H7 (cell line): ENCODE measurements at regions not wholly inside any gene's neighbourhood (a gene's known extent, or its start where the extent isn't known, plus 50 kb on each side); places are given as distances from the start of the nearest gene placed in this dataset.
A peak's percentile ranks its signal among the peaks of the same experiment; 100 is the strongest.

Experiments
- DNase-seq: peaks from one replicate; pipeline ENCODE4 v3.0.0; 2012
- H3K27me3 ChIP-seq: 2 replicates; pipeline ENCODE4 v1.6.0; 2011; ENCODE audit warnings: mild to moderate bottlenecking, low read length; ENCODE audit not compliant: control insufficient read depth, insufficient read depth
- H3K36me3 ChIP-seq: replicated peaks from 2 replicates; pipeline ENCODE4 v1.5.1; 2011; ENCODE audit warnings: low read length; ENCODE audit not compliant: control insufficient read depth, insufficient read depth
- H3K4me3 ChIP-seq: 2 replicates; pipeline ENCODE4 v1.5.1; 2011; ENCODE audit warnings: low read depth, mild to moderate bottlenecking, control low read depth, low read length, moderate library complexity; ENCODE audit not compliant: insufficient read depth

DNA sequence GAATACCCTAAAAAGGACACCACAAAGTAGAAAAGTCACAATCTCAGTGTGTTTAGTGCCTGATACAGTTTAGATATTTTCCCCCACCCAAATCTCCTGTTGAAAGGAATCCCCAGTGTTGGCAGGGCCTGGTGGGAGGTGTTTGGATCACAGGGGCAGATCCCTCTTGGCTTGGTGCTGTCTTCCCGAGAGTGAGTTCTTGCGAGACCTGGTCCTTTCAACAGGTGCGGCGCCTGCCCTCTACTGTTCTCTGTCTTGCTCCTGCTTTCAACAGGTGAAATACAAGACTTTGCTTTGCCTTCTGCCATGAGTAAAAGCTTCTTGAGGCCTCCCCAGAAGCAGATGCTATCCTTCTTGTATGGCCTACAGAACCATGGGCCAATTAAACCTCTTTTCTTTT, 534.3 kb upstream of the NRSN1 start:
- Histone ChIP-seq H3K36me3 (no peaks in the 10 kb centered on the region), H3K4me3 (no peak overlapping the region), H3K27me3 (no peaks in the 10 kb centered on the region)
- no peak for DNase-seq

DNA sequence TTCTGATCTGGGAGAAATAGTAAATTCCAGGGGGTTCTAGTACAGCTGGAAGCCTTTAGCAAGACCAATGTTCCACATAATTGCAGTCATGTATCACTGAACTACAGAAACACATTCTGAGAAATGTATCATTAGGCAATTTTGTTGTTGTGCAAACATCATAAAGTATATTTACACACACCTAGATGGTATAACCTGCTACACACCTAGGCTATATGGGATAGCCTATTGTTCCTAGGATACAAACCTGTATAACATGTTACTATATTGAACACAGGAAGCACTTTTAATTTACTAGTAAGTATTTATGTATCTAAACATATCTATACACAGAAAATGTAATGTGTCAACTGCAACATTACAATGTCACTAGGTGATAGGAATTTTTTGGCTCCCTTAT, 525.9 kb upstream of the NRSN1 start:
- H3K36me3 ChIP-seq, result no peaks in the 10 kb centered on the region
- no peak for DNase-seq
- no peaks in the 10 kb centered on the region for H3K27me3 ChIP-seq
- no peak overlapping the region for H3K4me3 ChIP-seq

- no peaks in the 10 kb centered on the region for H3K36me3 ChIP-seq
- no peaks in the 10 kb centered on the region for H3K27me3 ChIP-seq
- DNase-seq, result no peak
- H3K4me3 ChIP-seq, result no peak overlapping the region
Observed at GRCh38 chr6:23601811-23602345, 524.1 kb upstream of the NRSN1 start.

- H3K36me3 ChIP-seq, result no peaks in the 10 kb centered on the region
- DNase-seq, result no peak
- no peak overlapping the region for H3K4me3 ChIP-seq
- H3K27me3 ChIP-seq, result no peaks in the 10 kb centered on the region
Observed at GRCh38 chr6:23608931-23609435, 517.0 kb upstream of the NRSN1 start.

- H3K4me3 ChIP-seq, result no peak overlapping the region
- peak; percentile 12 for DNase-seq
- H3K27me3 ChIP-seq, result no peaks in the 10 kb centered on the region
- H3K36me3 ChIP-seq, result no peaks in the 10 kb centered on the region
Observed at GRCh38 chr6:23611776-23612381, 514.1 kb upstream of the NRSN1 start.

DNA sequence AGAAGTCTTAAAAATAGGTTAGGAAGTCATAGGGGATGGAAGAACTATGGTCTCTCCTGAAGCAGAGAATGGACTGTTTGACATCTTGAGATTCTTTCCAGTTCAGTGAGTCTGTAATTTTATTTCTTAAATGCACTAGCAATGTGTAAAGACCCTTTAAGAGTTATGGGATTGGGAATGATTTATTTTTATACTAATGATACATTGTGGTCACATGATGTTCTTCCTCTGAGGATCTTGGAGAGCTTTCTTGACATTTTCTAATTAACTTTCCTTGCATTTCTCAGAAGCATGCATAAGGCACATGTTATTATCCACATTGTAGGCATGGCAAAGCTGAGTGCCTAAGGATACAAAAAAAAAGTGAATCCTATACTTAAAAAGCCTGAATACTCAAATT, 507.6 kb upstream of the NRSN1 start:
- Histone ChIP-seq H3K36me3 (no peaks in the 10 kb centered on the region), H3K4me3 (no peak overlapping the region), H3K27me3 (no peaks in the 10 kb centered on the region)
- no peak for DNase-seq

DNA sequence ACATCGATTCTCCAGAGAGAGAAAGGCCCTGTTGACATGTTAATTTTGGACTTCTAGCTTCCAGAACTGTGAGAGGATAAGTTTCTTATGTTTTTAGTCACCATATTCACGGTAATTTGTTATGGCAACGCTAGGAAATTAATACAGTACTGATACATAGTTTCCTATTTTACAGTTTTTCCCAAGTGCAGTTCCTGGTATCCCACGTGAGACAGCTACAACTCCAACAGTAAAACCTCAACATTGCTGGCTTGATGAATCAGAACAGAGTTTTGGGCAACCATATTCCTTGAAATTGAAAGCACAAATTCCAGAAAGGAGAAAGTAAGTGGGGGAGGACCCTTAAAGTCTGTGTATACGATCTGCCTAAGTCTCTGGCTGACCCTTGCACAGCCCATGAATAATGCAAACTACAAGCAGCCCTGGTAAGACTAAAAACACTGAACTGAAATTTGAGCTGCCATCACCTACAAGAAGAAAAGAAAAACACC, 505.1 kb upstream of the NRSN1 start:
- Histone ChIP-seq H3K4me3 (no peak overlapping the region), H3K36me3 (no peaks in the 10 kb centered on the region), H3K27me3 (no peaks in the 10 kb centered on the region)
- no peak for DNase-seq

DNA sequence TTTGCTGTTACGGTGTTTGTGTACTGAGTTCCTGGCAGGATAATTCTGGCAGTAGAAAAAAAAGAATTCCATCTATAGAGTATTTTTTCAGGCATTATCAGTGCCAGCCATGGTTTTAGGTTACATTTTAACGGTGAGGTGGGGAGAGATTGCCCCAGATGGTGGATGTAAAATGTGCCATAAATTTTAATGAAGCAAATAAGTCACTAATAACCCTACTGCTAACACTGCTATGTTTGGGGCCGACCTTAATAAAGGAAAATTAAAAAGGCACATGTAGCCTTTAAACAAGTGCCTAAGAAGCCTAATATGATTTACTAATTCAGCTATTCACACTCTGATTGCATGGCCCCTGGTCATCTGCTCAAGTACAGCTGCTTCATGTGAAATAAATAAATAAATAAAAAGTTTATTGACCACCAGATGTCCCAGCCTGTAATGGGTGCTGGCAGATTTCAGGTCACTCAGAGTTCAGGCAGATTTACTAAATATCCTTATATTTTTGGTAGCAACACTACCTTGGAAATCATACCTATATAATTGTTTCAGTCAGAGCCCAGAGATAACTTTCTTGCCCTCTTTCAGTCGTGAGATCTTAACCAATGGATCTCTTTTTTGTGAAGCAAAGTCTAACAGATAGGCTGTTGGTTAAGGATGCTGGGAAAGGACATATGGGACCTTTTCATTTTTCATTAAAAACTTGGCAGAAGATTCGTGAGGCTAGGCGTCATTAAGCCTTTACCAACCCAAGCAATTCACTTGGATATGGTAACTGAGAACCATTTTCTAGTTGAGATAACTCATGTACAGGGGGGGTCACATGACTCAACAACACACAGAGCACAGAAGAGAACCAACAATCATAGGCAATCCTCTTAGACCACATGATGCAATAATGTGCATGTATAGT, 495.0 kb upstream of the NRSN1 start:
- Histone ChIP-seq H3K4me3 (no peak overlapping the region), H3K27me3 (no peaks in the 10 kb centered on the region)
- no peak for DNase-seq

GRCh38 chr6:23633996-23634395, 492.0 kb upstream of the NRSN1 start:
- no peak for DNase-seq
- no peaks in the 10 kb centered on the region for H3K36me3 ChIP-seq
- H3K27me3 ChIP-seq, result no peaks in the 10 kb centered on the region
- H3K4me3 ChIP-seq, result no peak overlapping the region

More for the DNA sequence above, 495.0 kb upstream of the NRSN1 start:
- H3K36me3 ChIP-seq, result no peaks in the 10 kb centered on the region

DNA sequence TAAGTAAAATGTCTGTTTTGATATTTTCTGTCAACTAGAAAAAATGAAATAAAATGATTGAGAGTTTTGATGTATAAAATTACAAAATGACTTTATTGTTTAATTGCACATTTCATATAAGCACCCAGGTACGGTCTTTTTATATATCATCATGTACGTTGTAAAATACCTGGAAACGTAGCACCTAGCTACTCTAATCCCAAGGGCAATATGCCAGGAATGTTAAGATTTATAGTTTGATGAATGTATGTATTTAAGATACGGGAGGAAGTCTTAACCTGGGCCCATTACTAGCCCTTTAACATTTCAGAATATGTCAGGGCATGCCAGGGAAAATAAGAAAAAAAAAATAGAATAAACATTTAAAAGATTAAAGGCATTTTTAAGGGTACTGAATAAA, 490.9 kb upstream of the NRSN1 start:
- no peaks in the 10 kb centered on the region for H3K27me3 ChIP-seq
- no peak for DNase-seq
- no peaks in the 10 kb centered on the region for H3K36me3 ChIP-seq
- H3K4me3 ChIP-seq, result no peak overlapping the region

DNA sequence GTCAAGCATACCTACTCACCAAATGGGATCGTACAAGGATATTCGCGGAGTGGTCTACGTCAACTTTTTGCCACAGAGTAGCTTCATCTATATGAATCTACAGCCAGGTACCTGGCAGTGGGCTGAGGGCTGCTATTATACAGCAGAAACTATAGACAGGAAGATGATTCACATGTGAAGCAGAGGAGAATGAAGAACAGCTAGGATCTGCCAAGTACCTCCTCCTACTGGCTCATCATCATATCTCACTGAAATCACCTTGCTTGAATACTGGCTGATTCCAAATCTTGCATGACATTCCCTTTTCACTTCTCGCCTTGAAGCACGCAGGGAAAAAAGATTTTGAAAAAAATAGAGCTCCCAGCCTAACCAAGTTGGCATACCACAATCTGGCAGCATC, 488.7 kb upstream of the NRSN1 start:
- H3K4me3 ChIP-seq, result no peak overlapping the region
- H3K36me3 ChIP-seq, result no peaks in the 10 kb centered on the region
- H3K27me3 ChIP-seq, result no peaks in the 10 kb centered on the region
- no peak for DNase-seq

- DNase-seq, result no peak
- no peaks in the 10 kb centered on the region for H3K36me3 ChIP-seq
- H3K27me3 ChIP-seq, result no peaks in the 10 kb centered on the region
- no peak overlapping the region for H3K4me3 ChIP-seq
Observed at GRCh38 chr6:23642849-23643248, 483.2 kb upstream of the NRSN1 start.

DNA sequence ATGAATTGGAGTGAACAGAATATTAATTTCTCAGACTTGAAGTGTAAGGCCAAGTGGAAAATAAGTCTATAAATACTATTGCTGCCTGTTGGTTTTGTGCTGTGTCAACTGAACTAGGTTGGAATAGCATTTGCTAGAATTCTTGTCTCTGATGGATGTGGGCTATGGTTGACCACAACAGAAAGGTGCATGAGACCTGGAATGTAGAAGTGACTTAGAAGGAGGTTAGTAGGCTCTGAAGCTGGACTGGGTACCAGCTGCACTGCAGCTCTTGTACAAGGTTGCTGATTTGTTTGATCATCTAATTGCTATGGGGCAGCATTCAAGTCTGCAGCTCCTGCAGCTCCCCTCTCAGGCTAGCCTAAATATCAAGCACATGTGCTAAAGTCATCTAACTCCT, 479.0 kb upstream of the NRSN1 start:
- no peaks in the 10 kb centered on the region for H3K36me3 ChIP-seq
- no peaks in the 10 kb centered on the region for H3K27me3 ChIP-seq
- no peak for DNase-seq
- H3K4me3 ChIP-seq, result no peak overlapping the region

GRCh38 chr6:23650676-23651075, 475.3 kb upstream of the NRSN1 start:
- no peak for DNase-seq
- no peak overlapping the region for H3K4me3 ChIP-seq
- H3K36me3 ChIP-seq, result no peaks in the 10 kb centered on the region
- H3K27me3 ChIP-seq, result no peaks in the 10 kb centered on the region

- Histone ChIP-seq H3K27me3 (no peaks in the 10 kb centered on the region), H3K36me3 (no peaks in the 10 kb centered on the region), H3K4me3 (no peak overlapping the region)
- DNase-seq, result no peak
Observed at GRCh38 chr6:23654745-23655144, 471.3 kb upstream of the NRSN1 start.
